ENCODE measurements at regions not wholly inside any gene's neighbourhood (a gene's known extent, or its start where the extent isn't known, plus 50 kb on each side); places are given as distances from the start of the nearest gene placed in this dataset.

DNA sequence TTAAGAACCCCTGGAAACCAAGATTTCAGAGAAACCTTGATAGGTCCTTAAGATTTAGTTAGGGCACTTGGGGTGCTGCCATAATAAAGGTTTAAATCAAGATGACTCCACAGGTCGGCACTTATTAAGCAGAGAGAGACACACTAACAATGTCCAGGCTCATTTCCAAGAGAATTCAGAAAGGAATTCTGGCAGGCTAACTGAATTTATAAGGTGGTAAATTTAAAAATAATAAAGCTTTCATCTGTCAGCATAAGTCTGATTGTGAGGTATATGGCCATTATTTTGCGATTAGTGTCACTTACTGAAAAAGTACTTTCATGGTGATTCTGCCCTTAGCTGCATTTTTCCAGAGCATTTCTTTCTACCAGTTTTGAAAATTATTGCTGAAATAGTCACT lies 472.7 kb downstream of the ARAP2 start:
- Histone ChIP-seq H3K4me3 (ENCODE audit: low read length) (no peak overlapping the region), H3K27ac (ENCODE audit: low read length) (no peak overlapping the region), H3K36me3 (ENCODE audit: low read depth, low read length) (no peaks in the 10 kb centered on the region), H3K4me2 (ENCODE audit: low read length) (no peak overlapping the region), H3F3A (ENCODE audit: low read length, unreplicated experiment) (no peaks in the 10 kb centered on the region), H3K79me2 (ENCODE audit: low read length) (no peaks in the 10 kb centered on the region), H3K27me3 (ENCODE audit: low read length) (no peaks in the 10 kb centered on the region), H4K20me1 (ENCODE audit: low read length) (no peaks in the 10 kb centered on the region), H3K9me2 (replicated peaks; ENCODE audit: low read length) (no peaks in the 10 kb centered on the region), H3K9me3 (ENCODE audit: low read length) (no peaks in the 10 kb centered on the region), H3K4me1 (ENCODE audit: insufficient read depth, low read length) (peaks cover 7% of the 10 kb centered on the region; the same call in 1 of the 2 replicates), H3K9ac (ENCODE audit: low read length) (no peak overlapping the region), H2AFZ (ENCODE audit: low read length) (no peak overlapping the region)
- TF ChIP-seq CTCF (conservative IDR thresholded peaks at IDR 0.05; ENCODE audit: low read depth, low read length): no peak
- no peak for TF ChIP-seq EZH2 (IDR thresholded peaks at IDR 0.05; ENCODE audit: low read length, unreplicated experiment)
- no peak for TF ChIP-seq EZH2phosphoT487 (IDR thresholded peaks at IDR 0.05; ENCODE audit: borderline replicate concordance, low read length)
- no peak for DNase-seq
- CTCF ChIA-PET: no interaction called here
- BruUV-seq (replicated peaks): no TSS peak
- POLR2A ChIA-PET (ENCODE audit: unreplicated experiment): no interaction called here
- ATAC-seq: 0 out of 2 replicates have a peak, but pooled peaks have one; percentile 12
- intact Hi-C loops (cut with micrococcal nuclease): no loop called here

GRCh38 chr4:35772291-35772690 lies 472.0 kb downstream of the ARAP2 start:
- peaks cover 7% of the 10 kb centered on the region; the same call in 1 of the 2 replicates for H3K4me1 ChIP-seq (ENCODE audit: insufficient read depth, low read length)
- POLR2A ChIA-PET (ENCODE audit: unreplicated experiment): no interaction called here
- no peak for TF ChIP-seq EZH2 (IDR thresholded peaks at IDR 0.05; ENCODE audit: low read length, unreplicated experiment)
- intact Hi-C loops (cut with micrococcal nuclease): no loop called here
- H3K27me3 ChIP-seq (ENCODE audit: low read length): no peaks in the 10 kb centered on the region
- no peak overlapping the region for H3K4me3 ChIP-seq (ENCODE audit: low read length)
- H4K20me1 ChIP-seq (ENCODE audit: low read length): no peaks in the 10 kb centered on the region
- DNase-seq (peak; percentile 73), ATAC-seq (peak; percentile 97)
- H3K9ac ChIP-seq (ENCODE audit: low read length): no peak overlapping the region
- no peaks in the 10 kb centered on the region for H3K79me2 ChIP-seq (ENCODE audit: low read length)
- BruUV-seq (replicated peaks): no TSS peak
- H3K9me2 ChIP-seq (replicated peaks; ENCODE audit: low read length): no peaks in the 10 kb centered on the region
- H3K9me3 ChIP-seq (ENCODE audit: low read length): no peaks in the 10 kb centered on the region
- H3K36me3 ChIP-seq (ENCODE audit: low read depth, low read length): no peaks in the 10 kb centered on the region
- H3K27ac ChIP-seq (ENCODE audit: low read length): 0 out of 2 replicates have a peak overlapping the region, but pooled peaks have one; percentile 30
- CTCF ChIA-PET: no interaction called here
- no peak overlapping the region for H2AFZ ChIP-seq (ENCODE audit: low read length)
- no peak overlapping the region for H3K4me2 ChIP-seq (ENCODE audit: low read length)
- H3F3A ChIP-seq (ENCODE audit: low read length, unreplicated experiment): no peaks in the 10 kb centered on the region

- no peak overlapping the region for H3K27ac ChIP-seq (ENCODE audit: low read length)
- ATAC-seq (no peak), DNase-seq (no peak)
- no peaks in the 10 kb centered on the region for H3K36me3 ChIP-seq (ENCODE audit: low read depth, low read length)
- no peaks in the 10 kb centered on the region for H3F3A ChIP-seq (ENCODE audit: low read length, unreplicated experiment)
- no peaks in the 10 kb centered on the region for H3K9me2 ChIP-seq (replicated peaks; ENCODE audit: low read length)
- H3K27me3 ChIP-seq (ENCODE audit: low read length): no peaks in the 10 kb centered on the region
- no peaks in the 10 kb centered on the region for H3K79me2 ChIP-seq (ENCODE audit: low read length)
- no peaks in the 10 kb centered on the region for H3K4me1 ChIP-seq (ENCODE audit: insufficient read depth, low read length)
- no peak overlapping the region for H3K4me2 ChIP-seq (ENCODE audit: low read length)
- no peak overlapping the region for H2AFZ ChIP-seq (ENCODE audit: low read length)
- H4K20me1 ChIP-seq (ENCODE audit: low read length): no peaks in the 10 kb centered on the region
- H3K9me3 ChIP-seq (ENCODE audit: low read length): no peaks in the 10 kb centered on the region
- ChIA-PET POLR2A (ENCODE audit: unreplicated experiment) (no interaction called here), CTCF (no interaction called here)
- no peak overlapping the region for H3K9ac ChIP-seq (ENCODE audit: low read length)
- BruUV-seq (replicated peaks): no TSS peak
- H3K4me3 ChIP-seq (ENCODE audit: low read length): no peak overlapping the region
- TF ChIP-seq CTCF (conservative IDR thresholded peaks at IDR 0.05; ENCODE audit: low read depth, low read length) (no peak), EZH2 (IDR thresholded peaks at IDR 0.05; ENCODE audit: low read length, unreplicated experiment) (no peak), EZH2phosphoT487 (IDR thresholded peaks at IDR 0.05; ENCODE audit: borderline replicate concordance, low read length) (no peak)
- intact Hi-C loops (cut with micrococcal nuclease): no loop called here
These were observed 454.3 kb downstream of the ARAP2 start for GRCh38 chr4:35789899-35790574.
